Esophagus squamous epithelium (tissue), 5 donors: ENCODE measurements at regions not wholly inside any gene's neighbourhood (a gene's known extent, or its start where the extent isn't known, plus 50 kb on each side); places are given as distances from the start of the nearest gene placed in this dataset.

Experiments
- DNase-seq: peaks from one replicate; lab custom pipeline; 2025; lab: John Stamatoyannopoulos, UW
- H3K27ac ChIP-seq, 4 donors: fragments of 200-600 bp; sonication (generic); one replicate each; pipeline ENCODE4 v1.5.1; 2016 to 2019; ENCODE audit warnings: mild to moderate bottlenecking in 1 of 4
- H3K27me3 ChIP-seq, 4 donors: fragments of 200-600 bp; sonication (generic); 1 replicate in 3 of 4; 2 replicates in 1 of 4; pipeline versions ENCODE4 v1.5.1 to v1.6.0; 2017 to 2021; ENCODE audit warnings: antibody characterized with exemption in 1 of 4
- H3K36me3 ChIP-seq, 3 donors: fragments of 200-600 bp; sonication (generic); one replicate each; pipeline ENCODE4 v1.5.1; 2016 to 2019
- H3K4me1 ChIP-seq, 3 donors: fragments of 200-600 bp; sonication (generic); one replicate each; pipeline ENCODE4 v1.5.1; 2017 to 2019
- H3K4me3 ChIP-seq, 4 donors: fragments of 200-600 bp; sonication (generic); 1 replicate in 3 of 4; 2 replicates in 1 of 4; pipeline ENCODE4 v1.5.1; 2016 to 2019; ENCODE audit warnings: mild to moderate bottlenecking in 2 of 4, moderate library complexity in 1 of 4
- H3K9me3 ChIP-seq, 3 donors: fragments of 200-600 bp; sonication (generic); one replicate each; pipeline ENCODE4 v1.5.1; 2016 to 2019
- CTCF ChIP-seq, 6 experiments: fragments of 450-650 bp in 4 of 6; fragments of 200-600 bp in 2 of 6; sonication (generic) in 2 of 6; IDR thresholded peaks; one replicate each; pipeline ENCODE4 v1.5.1; 2016 to 2019; ENCODE audit warnings: antibody characterized with exemption in 6 of 6, mild to moderate bottlenecking in 4 of 6, moderate library complexity in 4 of 6
- POLR2A ChIP-seq, 4 donors: fragments of 450-650 bp; IDR thresholded peaks; one replicate each; pipeline ENCODE4 v1.6.1; 2017; ENCODE audit warnings: antibody characterized with exemption in 4 of 4, mild to moderate bottlenecking in 4 of 4, moderate library complexity in 3 of 4
- WGBS, 2 donors: methylation state at CpG; one replicate each; pipeline ENCODE4 v1.1.5; 2018; 5-methylcytosine and 5-hydroxymethylcytosine counted together
- intact Hi-C: fragments of 100-400 bp; cut with DNase I; formaldehyde crosslinking; loops from one replicate; pipeline ENCODE4 v1.15.0; 2022
- donor health status: DM: yes; HTN: yes; CAD: no.

GRCh38 chr9:110066929-110067716 is 140.8 kb downstream of the C9orf152 start:
- TF ChIP-seq CTCF (IDR thresholded peaks at IDR 0.05) (no peak), POLR2A (IDR thresholded peaks at IDR 0.05) (no peak)
- no peak overlapping the region for H3K4me3 ChIP-seq
- H3K9me3 ChIP-seq: no peaks in the 10 kb centered on the region
- peak overlapping the region in 2 of 4 donors; percentile 2 to 17 for H3K27ac ChIP-seq
- WGBS, 2 donors: 35 to 39% methylated on average over 6 of the region's 6 CpGs
- no peaks in the 10 kb centered on the region for H3K27me3 ChIP-seq
- no peaks in the 10 kb centered on the region for H3K36me3 ChIP-seq
- intact Hi-C loops: no loop called here
- no peak for DNase-seq
- peaks cover 0 to 46% (median 9%) of the 10 kb centered on the region in 3 donors for H3K4me1 ChIP-seq

DNA sequence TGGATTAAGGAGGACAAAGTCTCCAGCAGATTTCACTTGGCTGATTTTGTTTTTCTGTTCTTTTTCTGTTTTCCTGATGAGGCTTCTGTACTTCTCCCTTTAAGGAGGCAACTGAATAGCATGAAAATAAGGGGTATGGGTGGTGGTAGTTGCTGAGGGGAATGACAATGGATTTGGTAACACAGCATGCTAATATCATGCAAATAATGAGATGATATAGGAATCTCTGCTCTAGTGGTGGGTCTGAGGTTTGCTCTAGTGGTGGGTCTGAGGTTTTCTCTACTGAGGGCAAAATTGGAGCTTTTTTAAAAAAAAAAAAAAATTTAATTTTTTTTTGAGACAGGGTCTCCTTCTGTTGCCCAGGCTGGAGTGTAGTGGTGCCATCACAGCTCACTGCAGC is 139.7 kb downstream of the C9orf152 start:
- intact Hi-C loops: no loop called here
- Histone ChIP-seq H3K9me3 (no peaks in the 10 kb centered on the region), H3K4me1 (peaks cover 0 to 46% (median 9%) of the 10 kb centered on the region in 3 donors), H3K27ac (peak overlapping the region in 1 of 4 donors; percentile 20), H3K36me3 (no peaks in the 10 kb centered on the region), H3K27me3 (no peaks in the 10 kb centered on the region), H3K4me3 (no peak overlapping the region)
- DNase-seq: no peak
- TF ChIP-seq POLR2A (IDR thresholded peaks at IDR 0.05): no peak
- no peak for TF ChIP-seq CTCF (IDR thresholded peaks at IDR 0.05)

DNA sequence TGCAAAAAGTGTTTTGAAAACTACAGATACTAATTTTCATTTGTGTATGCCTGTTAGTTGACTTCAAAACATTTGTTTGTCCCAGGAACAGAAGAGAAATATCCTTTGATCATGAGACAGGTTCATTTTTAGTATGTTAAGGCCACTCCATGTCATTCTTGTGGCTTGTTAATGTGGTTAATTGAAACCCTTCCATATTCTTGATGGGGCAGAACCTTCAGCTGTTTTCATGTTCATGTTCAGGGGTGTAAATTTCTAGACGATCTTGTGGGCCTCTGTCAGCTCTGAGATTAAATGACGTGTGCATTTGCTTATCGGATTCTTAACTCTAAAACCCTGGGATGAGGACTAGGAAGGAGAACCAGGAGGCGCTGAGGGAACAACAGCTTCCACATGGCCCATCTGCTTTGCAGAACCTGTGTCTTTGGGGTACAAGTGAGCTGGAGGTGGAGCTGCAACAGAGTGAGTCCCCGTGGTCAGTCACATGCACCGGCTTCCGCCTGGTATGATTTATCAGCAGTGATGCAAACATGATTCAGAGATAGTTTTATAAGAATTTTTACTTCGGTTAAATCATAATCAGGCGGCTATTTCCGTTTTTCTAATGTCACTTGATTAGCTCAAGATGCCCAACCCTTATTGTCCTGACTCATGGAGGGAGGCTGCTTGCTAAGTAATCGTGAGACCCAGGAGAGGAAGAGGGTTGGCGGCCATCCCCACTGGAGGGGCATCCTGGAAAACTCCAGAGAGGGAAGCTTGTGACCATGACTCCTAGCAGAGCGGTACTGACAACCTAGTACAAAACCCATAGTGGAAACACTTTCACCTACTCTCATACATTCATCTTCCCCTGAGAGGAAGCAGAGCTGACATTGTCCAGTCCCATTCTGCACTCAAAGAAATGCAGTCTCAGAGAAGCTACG is 138.4 kb downstream of the C9orf152 start:
- 61 to 71% methylated on average over 13 to 14 of the region's 14 CpGs for WGBS, 2 donors
- H3K4me1 ChIP-seq: peaks cover 0 to 43% (median 9%) of the 10 kb centered on the region in 3 donors
- no peak for DNase-seq
- no peaks in the 10 kb centered on the region for H3K9me3 ChIP-seq
- H3K27ac ChIP-seq: peak overlapping the region in 2 of 4 donors; percentile 36 to 51
- no peaks in the 10 kb centered on the region for H3K27me3 ChIP-seq
- H3K4me3 ChIP-seq: no peak overlapping the region
- TF ChIP-seq CTCF (IDR thresholded peaks at IDR 0.05): no peak
- no peak for TF ChIP-seq POLR2A (IDR thresholded peaks at IDR 0.05)
- no peaks in the 10 kb centered on the region for H3K36me3 ChIP-seq
- intact Hi-C loops: no loop called here

- intact Hi-C loops: no loop called here
- H3K4me3 ChIP-seq: no peak overlapping the region
- no peaks in the 10 kb centered on the region for H3K27me3 ChIP-seq
- no peaks in the 10 kb centered on the region for H3K36me3 ChIP-seq
- no peak overlapping the region for H3K27ac ChIP-seq
- TF ChIP-seq POLR2A (IDR thresholded peaks at IDR 0.05) (no peak), CTCF (IDR thresholded peaks at IDR 0.05) (no peak)
- DNase-seq: no peak
- H3K4me1 ChIP-seq: peaks cover 0 to 15% (median 0%) of the 10 kb centered on the region in 3 donors
- 78 to 85% methylated on average over 5 of the region's 5 CpGs for WGBS, 2 donors
- H3K9me3 ChIP-seq: no peaks in the 10 kb centered on the region
These were observed 135.2 kb downstream of the C9orf152 start for GRCh38 chr9:110072597-110073355.
